ENCODE measurements at regions not wholly inside any gene's neighbourhood (a gene's known extent, or its start where the extent isn't known, plus 50 kb on each side); places are given as distances from the start of the nearest gene placed in this dataset.

- TF ChIP-seq CTCF (IDR thresholded peaks at IDR 0.05) = no peak
- TF ChIP-seq POLR2AphosphoS5 (IDR thresholded peaks at IDR 0.05) = no peak
- TF ChIP-seq POLR2A (IDR thresholded peaks at IDR 0.05) = no peak
- TF ChIP-seq EP300 (IDR thresholded peaks at IDR 0.05) = no peak
These were observed 593.5 kb upstream of the ARID1B start for GRCh38 chr6:156183678-156184077.

Data from upper lobe of left lung (tissue), 4 donors.